GM12891 (cell line): ENCODE measurements at regions not wholly inside any gene's neighbourhood (a gene's known extent, or its start where the extent isn't known, plus 50 kb on each side); places are given as distances from the start of the nearest gene placed in this dataset.

Source experiments
- DNase-seq: peaks from one replicate; pipeline ENCODE4 v3.0.0; 2011; ENCODE audit warnings: low spot score; ENCODE audit not compliant: insufficient read length
- FAIRE-seq: peaks from 2 replicates; lab custom pipeline; 2011; peaks lifted over from hg19 to GRCh38; lab: Jason Lieb, UNC
- PAX5 ChIP-seq: IDR thresholded peaks from 2 replicates; pipeline ENCODE4 v1.6.1; 2011; ENCODE audit warnings: low read length, moderate library complexity, mild to moderate bottlenecking; ENCODE audit not compliant: insufficient read depth, severe bottlenecking
- POLR2A ChIP-seq: IDR thresholded peaks from 2 replicates; pipeline ENCODE4 v1.6.1; 2011; ENCODE audit warnings: low read depth, low read length, control low read depth
- POLR2AphosphoS5 ChIP-seq: IDR thresholded peaks from 2 replicates; pipeline ENCODE4 v1.6.1; 2011; ENCODE audit warnings: low read depth, low read length, control low read depth
- POU2F2 ChIP-seq: IDR thresholded peaks from 2 replicates; pipeline ENCODE4 v1.6.1; 2011; ENCODE audit warnings: low read depth, mild to moderate bottlenecking, control low read depth, low read length, moderate library complexity
- SPI1 ChIP-seq: IDR thresholded peaks from 2 replicates; pipeline ENCODE4 v1.6.1; 2011; ENCODE audit warnings: low read depth, low read length, control low read depth
- TAF1 ChIP-seq: IDR thresholded peaks from 2 replicates; pipeline ENCODE4 v1.6.1; 2011; ENCODE audit warnings: low read depth, low read length, control low read depth

- FAIRE-seq (no peak), DNase-seq (no peak)
- TF ChIP-seq POU2F2 (no peak), POLR2AphosphoS5 (no peak), POLR2A (no peak), PAX5 (no peak), SPI1 (no peak), TAF1 (no peak)
Observed at GRCh38 chr5:37988454-37989046, 148.7 kb upstream of the GDNF start.

- FAIRE-seq = no peak
- no peak for TF ChIP-seq POLR2AphosphoS5
- TF ChIP-seq POLR2A = no peak
- TF ChIP-seq TAF1 = no peak
- DNase-seq = no peak
Observed at GRCh38 chr5:37984300-37984699, 144.5 kb upstream of the GDNF start.

- no peak for DNase-seq
- TF ChIP-seq POU2F2 (no peak), SPI1 (no peak), POLR2AphosphoS5 (no peak), POLR2A (no peak), TAF1 (no peak), PAX5 (no peak)
- FAIRE-seq = no peak
Observed at GRCh38 chr5:37983463-37983862, 143.6 kb upstream of the GDNF start.

GRCh38 chr5:37979559-37979958 lies 139.7 kb upstream of the GDNF start:
- FAIRE-seq = no peak

GRCh38 chr5:37975531-37975930 lies 135.7 kb upstream of the GDNF start:
- DNase-seq (no peak), FAIRE-seq (no peak)
- TF ChIP-seq TAF1 = no peak
- TF ChIP-seq POLR2A = no peak
- no peak for TF ChIP-seq POLR2AphosphoS5
- TF ChIP-seq PAX5 = no peak
- TF ChIP-seq POU2F2 = no peak
- no peak for TF ChIP-seq SPI1

More at GRCh38 chr5:37979559-37979958, 139.7 kb upstream of the GDNF start:
- TF ChIP-seq SPI1 (no peak), POLR2AphosphoS5 (no peak), POLR2A (no peak), PAX5 (no peak), POU2F2 (no peak), TAF1 (no peak)
- no peak for DNase-seq

GRCh38 chr5:37971483-37972024 lies 131.7 kb upstream of the GDNF start:
- DNase-seq = no peak
- TF ChIP-seq PAX5 (no peak), POLR2AphosphoS5 (no peak), POLR2A (no peak), SPI1 (no peak), POU2F2 (no peak), TAF1 (no peak)

GRCh38 chr5:37966871-37967270 lies 127.0 kb upstream of the GDNF start:
- no peak for DNase-seq
- FAIRE-seq = no peak
- no peak for TF ChIP-seq SPI1
- no peak for TF ChIP-seq PAX5
- no peak for TF ChIP-seq POLR2A
- TF ChIP-seq POLR2AphosphoS5 = no peak

More at GRCh38 chr5:37971483-37972024, 131.7 kb upstream of the GDNF start:
- no peak for FAIRE-seq

GRCh38 chr5:37966291-37966690 lies 126.5 kb upstream of the GDNF start:
- no peak for TF ChIP-seq POLR2AphosphoS5
- no peak for TF ChIP-seq SPI1
- no peak for TF ChIP-seq POLR2A
- no peak for TF ChIP-seq POU2F2
- no peak for TF ChIP-seq TAF1
- no peak for TF ChIP-seq PAX5
- FAIRE-seq = no peak
- DNase-seq = no peak

- DNase-seq = no peak
- no peak for FAIRE-seq
- TF ChIP-seq TAF1 (no peak), SPI1 (no peak), PAX5 (no peak), POLR2AphosphoS5 (no peak), POU2F2 (no peak), POLR2A (no peak)
Observed at GRCh38 chr5:37962389-37962788, 122.5 kb upstream of the GDNF start.
